Ureter (tissue), 1 donor: ENCODE measurements at regions not wholly inside any gene's neighbourhood (a gene's known extent, or its start where the extent isn't known, plus 50 kb on each side); places are given as distances from the start of the nearest gene placed in this dataset.

Source experiments
- DNase-seq: peaks from one replicate; pipeline ENCODE4 v3.0.0-alpha.2; 2020; ENCODE audit warnings: low spot score
- donor health status: DM: yes; HTN: yes; CAD: no.

GRCh38 chr1:192521734-192522133 lies 53.8 kb upstream of the RGS1 start:
- DNase-seq: no peak

GRCh38 chr1:192522673-192523072 lies 52.9 kb upstream of the RGS1 start:
- no peak for DNase-seq

- DNase-seq: no peak
Measured at GRCh38 chr1:192524223-192524622, 51.4 kb upstream of the RGS1 start.
